22Rv1 (cell line): ENCODE measurements at regions not wholly inside any gene's neighbourhood (a gene's known extent, or its start where the extent isn't known, plus 50 kb on each side); places are given as distances from the start of the nearest gene placed in this dataset.

Source experiments
- ZFX ChIP-seq: fragments of 450-650 bp; IDR thresholded peaks from 2 replicates; pipeline ENCODE4 v1.6.1; 2017; ENCODE audit warnings: antibody characterized with exemption, borderline replicate concordance
- TF ChIP-seq, protein P1 (sequence below): fragments of 450-650 bp; IDR thresholded peaks from 2 replicates; pipeline ENCODE4 v1.5.1; 2017; ENCODE audit warnings: mild to moderate bottlenecking

DNA sequence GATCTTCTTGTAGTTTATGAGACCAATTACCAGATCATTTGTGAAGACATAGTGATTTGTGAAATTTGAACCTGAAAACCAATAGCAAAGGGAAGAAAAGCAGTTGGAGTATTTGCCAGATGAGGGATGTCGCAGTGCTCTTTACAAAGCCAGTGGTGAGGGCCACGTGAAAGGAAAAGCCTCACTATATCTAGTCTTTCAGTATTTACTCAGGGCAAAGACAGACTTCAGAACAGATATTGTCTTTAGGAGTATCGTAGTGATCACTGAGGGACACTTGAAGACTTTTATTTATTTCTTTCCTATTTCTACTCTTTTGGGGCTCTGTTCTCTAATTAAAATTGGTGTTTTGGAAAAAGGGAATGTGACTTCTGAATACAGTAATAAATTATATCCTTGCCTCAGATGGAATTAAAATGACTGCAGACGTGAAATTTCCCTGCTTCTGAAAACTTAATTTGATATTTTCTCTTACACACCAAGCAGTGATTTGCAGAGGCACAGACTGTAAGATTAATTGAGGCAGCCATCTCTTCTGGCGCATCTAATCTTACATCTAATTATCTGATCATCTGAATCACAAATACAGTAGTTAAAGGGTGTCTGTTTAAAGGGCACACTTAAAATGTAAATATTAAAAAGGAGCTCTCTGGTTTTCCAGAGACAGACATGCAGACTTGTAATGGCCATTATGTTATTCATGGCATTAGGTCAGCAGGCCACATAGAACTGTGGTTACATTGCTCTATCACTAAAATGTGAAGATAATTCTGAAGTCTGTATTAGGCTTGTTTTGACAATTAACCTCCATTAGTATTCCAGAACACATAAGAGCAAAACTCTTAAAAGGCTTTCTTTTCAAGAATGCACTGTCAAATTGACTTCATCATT, 193.0 kb upstream of the GOLIM4 start:
- TF ChIP-seq, protein P1, sequence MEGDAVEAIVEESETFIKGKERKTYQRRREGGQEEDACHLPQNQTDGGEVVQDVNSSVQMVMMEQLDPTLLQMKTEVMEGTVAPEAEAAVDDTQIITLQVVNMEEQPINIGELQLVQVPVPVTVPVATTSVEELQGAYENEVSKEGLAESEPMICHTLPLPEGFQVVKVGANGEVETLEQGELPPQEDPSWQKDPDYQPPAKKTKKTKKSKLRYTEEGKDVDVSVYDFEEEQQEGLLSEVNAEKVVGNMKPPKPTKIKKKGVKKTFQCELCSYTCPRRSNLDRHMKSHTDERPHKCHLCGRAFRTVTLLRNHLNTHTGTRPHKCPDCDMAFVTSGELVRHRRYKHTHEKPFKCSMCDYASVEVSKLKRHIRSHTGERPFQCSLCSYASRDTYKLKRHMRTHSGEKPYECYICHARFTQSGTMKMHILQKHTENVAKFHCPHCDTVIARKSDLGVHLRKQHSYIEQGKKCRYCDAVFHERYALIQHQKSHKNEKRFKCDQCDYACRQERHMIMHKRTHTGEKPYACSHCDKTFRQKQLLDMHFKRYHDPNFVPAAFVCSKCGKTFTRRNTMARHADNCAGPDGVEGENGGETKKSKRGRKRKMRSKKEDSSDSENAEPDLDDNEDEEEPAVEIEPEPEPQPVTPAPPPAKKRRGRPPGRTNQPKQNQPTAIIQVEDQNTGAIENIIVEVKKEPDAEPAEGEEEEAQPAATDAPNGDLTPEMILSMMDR: no peak
- no peak for TF ChIP-seq ZFX
